Endothelial cell of umbilical vein (primary cell): ENCODE measurements at regions not wholly inside any gene's neighbourhood (a gene's known extent, or its start where the extent isn't known, plus 50 kb on each side); places are given as distances from the start of the nearest gene placed in this dataset.

Experiments used
- BruUV-seq: library from RNA; stranded (reverse); fragments of 400-500 nt; replicated peaks from 2 replicates; lab custom pipeline; 2021; lab: Mats Ljungman, UMichigan
- CTCF ChIA-PET: fragments of 300-600, 350-600 bp; sonication (Branson Sonifier 250); formaldehyde crosslinking; loops from one replicate; lab custom pipeline; 2021; ENCODE audit warnings: antibody characterized with exemption, inconsistent platforms; lab: Charles Lee
- POLR2A ChIA-PET: fragments of 300-600, 350-600 bp; sonication (Branson Sonifier 250); formaldehyde crosslinking; loops from one replicate; lab custom pipeline; 2021; ENCODE audit warnings: antibody characterized with exemption, inconsistent platforms; lab: Charles Lee
- DNase-seq: peaks from one replicate; pipeline ENCODE4 v3.0.0-alpha.2; 2011; ENCODE audit warnings: low read depth, low spot score
- FAIRE-seq: peaks from 2 replicates; lab custom pipeline; 2011; peaks lifted over from hg19 to GRCh38; lab: Jason Lieb, UNC
- H2AFZ ChIP-seq: 2 replicates; pipeline ENCODE4 v1.6.0; 2012; ENCODE audit warnings: low read depth, low read length, control low read depth, inconsistent platforms
- H3K27ac ChIP-seq: 2 replicates; pipeline ENCODE4 v1.5.1; 2011; ENCODE audit warnings: low read depth, mild to moderate bottlenecking, control low read depth, low read length, moderate library complexity; ENCODE audit not compliant: insufficient read depth
- H3K27me3 ChIP-seq, 2 experiments: 2 replicates each; pipeline versions ENCODE4 v1.6.0 to v1.6.1; 2011; ENCODE audit warnings: low read length in 2 of 2, mixed read lengths in 1 of 2; ENCODE audit not compliant: control insufficient read depth in 2 of 2, insufficient read depth in 2 of 2
- H3K36me3 ChIP-seq, 2 experiments: 2 replicates in 1 of 2; 3 replicates in 1 of 2; pipeline ENCODE4 v1.5.1; 2011; ENCODE audit warnings: low read length in 2 of 2, mild to moderate bottlenecking in 1 of 2, moderate library complexity in 1 of 2; ENCODE audit not compliant: control insufficient read depth in 2 of 2, insufficient read depth in 2 of 2; ENCODE audit errors: extremely low read depth in 1 of 2
- H3K4me1 ChIP-seq: 3 replicates; pipeline ENCODE4 v1.5.1; 2011; ENCODE audit warnings: mild to moderate bottlenecking, low read length; ENCODE audit not compliant: control insufficient read depth, insufficient read depth; ENCODE audit errors: extremely low read depth
- H3K4me2 ChIP-seq: 2 replicates; pipeline ENCODE4 v1.6.1; 2011; ENCODE audit warnings: low read length, control low read depth, mixed read lengths; ENCODE audit not compliant: insufficient read depth
- H3K4me3 ChIP-seq, 3 experiments: fragments of 200-600 bp in 1 of 3; sonication (generic), shearing (Covaris generic) in 1 of 3; replicated peaks in 1 of 3; 2 replicates each; pipeline ENCODE4 v1.5.1; 2011 to 2016; ENCODE audit warnings: control low read depth in 3 of 3, low read length in 3 of 3, mild to moderate bottlenecking in 2 of 3, inconsistent platforms in 1 of 3, low read depth in 1 of 3, moderate library complexity in 1 of 3; ENCODE audit not compliant: insufficient read depth in 1 of 3
- H3K79me2 ChIP-seq: 2 replicates; pipeline ENCODE4 v1.6.0; 2012; ENCODE audit warnings: low read length, inconsistent platforms; ENCODE audit not compliant: control insufficient read depth, insufficient read depth
- H3K9ac ChIP-seq: replicated peaks from 2 replicates; pipeline ENCODE3; 2011; ENCODE audit warnings: low read length, control low read depth; ENCODE audit not compliant: insufficient read depth; ENCODE audit errors: extremely low read depth
- H3K9me1 ChIP-seq: replicated peaks from 3 replicates; pipeline ENCODE4 v1.6.0; 2011; ENCODE audit warnings: mild to moderate bottlenecking, low read length; ENCODE audit not compliant: control insufficient read depth, insufficient read depth; ENCODE audit errors: extremely low read depth
- H3K9me3 ChIP-seq: replicated peaks from 2 replicates; pipeline ENCODE4 v1.5.1; 2012; ENCODE audit warnings: low read length, inconsistent platforms; ENCODE audit not compliant: control insufficient read depth, insufficient read depth
- H4K20me1 ChIP-seq: replicated peaks from 2 replicates; pipeline ENCODE3; 2011; ENCODE audit warnings: mild to moderate bottlenecking, low read length; ENCODE audit not compliant: control insufficient read depth, insufficient read depth; ENCODE audit errors: extremely low read depth
- EZH2 ChIP-seq: IDR thresholded peaks from 2 replicates; pipeline ENCODE4 v1.6.1; 2012; ENCODE audit warnings: borderline replicate concordance, low read depth, mild to moderate bottlenecking, moderate library complexity, low read length, inconsistent platforms; ENCODE audit not compliant: severe bottlenecking
- FOS ChIP-seq: IDR thresholded peaks from 2 replicates; pipeline ENCODE4 v1.6.1; 2011; ENCODE audit warnings: mild to moderate bottlenecking, low read length, moderate library complexity, borderline replicate concordance; ENCODE audit not compliant: insufficient read depth
- GATA2 ChIP-seq: IDR thresholded peaks from 2 replicates; pipeline ENCODE4 v1.7.0; 2011; ENCODE audit warnings: low read depth, mild to moderate bottlenecking, moderate library complexity, mixed read lengths, low read length; ENCODE audit not compliant: insufficient read length, insufficient read depth
- JUN ChIP-seq: IDR thresholded peaks from 2 replicates; pipeline ENCODE4 v1.6.1; 2011; ENCODE audit warnings: borderline replicate concordance, low read depth; ENCODE audit not compliant: insufficient read length, insufficient read depth
- MYC ChIP-seq: IDR thresholded peaks from one replicate; pipeline ENCODE4 v1.6.1; 2011; ENCODE audit warnings: mild to moderate bottlenecking, low read depth, low read length
- POLR2A ChIP-seq: IDR thresholded peaks from 2 replicates; pipeline ENCODE4 v1.6.1; 2012; ENCODE audit warnings: low read depth, mild to moderate bottlenecking, control low read depth, low read length
- POLR2AphosphoS5 ChIP-seq: IDR thresholded peaks from 2 replicates; pipeline ENCODE4 v1.6.1; 2012; ENCODE audit warnings: low read depth, mild to moderate bottlenecking, control low read depth, low read length, moderate library complexity; ENCODE audit not compliant: insufficient read depth
- dilution Hi-C: fragments of 300-500 bp; cut with MboI; formaldehyde crosslinking; loops from one replicate; pipeline ENCODE4 v1.15.0; 2019; ENCODE audit warnings: low sequenced_read_pairs; ENCODE audit not compliant: extremely low pct_ligation_motif_present
- intact Hi-C: fragments of 100-400 bp; cut with micrococcal nuclease; formaldehyde crosslinking; loops from one replicate; pipeline ENCODE4 v1.10.0; 2022
- TF ChIP-seq, protein P1 (sequence below): IDR thresholded peaks from 2 replicates; pipeline ENCODE4 v1.6.1; 2011; ENCODE audit not compliant: insufficient read depth, insufficient read length
- TF ChIP-seq, protein P2 (sequence below), 2 donors: IDR thresholded peaks; 1 replicate in 1 of 2; 2 replicates in 1 of 2; pipeline ENCODE4 v1.5.1; 2011; ENCODE audit warnings: low read length in 2 of 2, mild to moderate bottlenecking in 2 of 2, moderate library complexity in 2 of 2, control low read depth in 1 of 2, inconsistent platforms in 1 of 2, low read depth in 1 of 2; ENCODE audit not compliant: insufficient read depth in 1 of 2; ENCODE audit errors: extremely low read depth in 1 of 2

DNA sequence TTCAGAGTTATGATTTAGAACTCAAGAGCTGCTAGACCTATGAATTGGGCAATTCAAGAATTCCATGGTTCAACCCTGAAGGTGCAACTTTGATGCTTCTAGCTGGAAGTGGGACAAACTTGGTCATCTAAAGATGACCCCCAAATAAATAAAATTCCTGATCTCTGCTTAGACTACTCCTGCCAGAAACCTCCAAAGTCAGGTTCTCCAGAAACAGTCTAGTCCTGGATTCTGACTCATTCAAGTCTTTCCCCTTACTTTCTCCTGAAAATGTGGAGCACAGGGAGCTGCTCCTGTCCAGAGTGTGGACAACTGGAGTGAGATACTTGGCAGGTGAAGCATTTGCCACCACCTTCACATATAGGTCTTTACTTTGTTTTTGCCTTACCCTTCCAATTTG is 557.7 kb upstream of the TNP1 start:
- FAIRE-seq (no peak), DNase-seq (no peak)
- H3K9me1 ChIP-seq, result no peaks in the 10 kb centered on the region
- H4K20me1 ChIP-seq, result no peaks in the 10 kb centered on the region
- no peak overlapping the region for H3K27ac ChIP-seq
- H3K4me1 ChIP-seq, result no peaks in the 10 kb centered on the region
- dilution Hi-C loops, result no loop called here
- no peaks in the 10 kb centered on the region for H3K27me3 ChIP-seq
- no peak overlapping the region for H3K9ac ChIP-seq
- H2AFZ ChIP-seq, result no peak overlapping the region
- ChIA-PET CTCF (no interaction called here), POLR2A (no interaction called here)
- H3K9me3 ChIP-seq, result no peaks in the 10 kb centered on the region
- intact Hi-C loops, result no loop called here
- no peaks in the 10 kb centered on the region for H3K36me3 ChIP-seq
- H3K4me3 ChIP-seq, result no peak overlapping the region
- H3K79me2 ChIP-seq, result no peaks in the 10 kb centered on the region
- no peak for TF ChIP-seq FOS
- no peak for TF ChIP-seq JUN
- TF ChIP-seq, protein P1, sequence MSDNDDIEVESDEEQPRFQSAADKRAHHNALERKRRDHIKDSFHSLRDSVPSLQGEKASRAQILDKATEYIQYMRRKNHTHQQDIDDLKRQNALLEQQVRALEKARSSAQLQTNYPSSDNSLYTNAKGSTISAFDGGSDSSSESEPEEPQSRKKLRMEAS, result no peak
- TF ChIP-seq GATA2, result no peak
- TF ChIP-seq, protein P2, sequence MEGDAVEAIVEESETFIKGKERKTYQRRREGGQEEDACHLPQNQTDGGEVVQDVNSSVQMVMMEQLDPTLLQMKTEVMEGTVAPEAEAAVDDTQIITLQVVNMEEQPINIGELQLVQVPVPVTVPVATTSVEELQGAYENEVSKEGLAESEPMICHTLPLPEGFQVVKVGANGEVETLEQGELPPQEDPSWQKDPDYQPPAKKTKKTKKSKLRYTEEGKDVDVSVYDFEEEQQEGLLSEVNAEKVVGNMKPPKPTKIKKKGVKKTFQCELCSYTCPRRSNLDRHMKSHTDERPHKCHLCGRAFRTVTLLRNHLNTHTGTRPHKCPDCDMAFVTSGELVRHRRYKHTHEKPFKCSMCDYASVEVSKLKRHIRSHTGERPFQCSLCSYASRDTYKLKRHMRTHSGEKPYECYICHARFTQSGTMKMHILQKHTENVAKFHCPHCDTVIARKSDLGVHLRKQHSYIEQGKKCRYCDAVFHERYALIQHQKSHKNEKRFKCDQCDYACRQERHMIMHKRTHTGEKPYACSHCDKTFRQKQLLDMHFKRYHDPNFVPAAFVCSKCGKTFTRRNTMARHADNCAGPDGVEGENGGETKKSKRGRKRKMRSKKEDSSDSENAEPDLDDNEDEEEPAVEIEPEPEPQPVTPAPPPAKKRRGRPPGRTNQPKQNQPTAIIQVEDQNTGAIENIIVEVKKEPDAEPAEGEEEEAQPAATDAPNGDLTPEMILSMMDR (IDR thresholded peaks at IDR 0.05; ENCODE audit: extremely low read depth in 1 of 2, insufficient read depth in 1 of 2, low read depth in 1 of 2, low read length in 2 of 2), result no peak
- TF ChIP-seq POLR2A, result no peak
- no peak for TF ChIP-seq POLR2AphosphoS5
- no peak for TF ChIP-seq MYC
- TF ChIP-seq EZH2, result no peak
- BruUV-seq, result no TSS peak
- H3K4me2 ChIP-seq, result no peak overlapping the region
